HG03521 (cell line): ENCODE measurements at regions not wholly inside any gene's neighbourhood (a gene's known extent, or its start where the extent isn't known, plus 50 kb on each side); places are given as distances from the start of the nearest gene placed in this dataset.

ENCODE experiments used
- ATAC-seq: cut with Tn5 transposase; IDR thresholded peaks from one replicate; pipeline ENCODE4 v1.9.1; 2021; ENCODE audit warnings: mild to moderate bottlenecking, moderate library complexity; ENCODE audit not compliant: unreplicated experiment

DNA sequence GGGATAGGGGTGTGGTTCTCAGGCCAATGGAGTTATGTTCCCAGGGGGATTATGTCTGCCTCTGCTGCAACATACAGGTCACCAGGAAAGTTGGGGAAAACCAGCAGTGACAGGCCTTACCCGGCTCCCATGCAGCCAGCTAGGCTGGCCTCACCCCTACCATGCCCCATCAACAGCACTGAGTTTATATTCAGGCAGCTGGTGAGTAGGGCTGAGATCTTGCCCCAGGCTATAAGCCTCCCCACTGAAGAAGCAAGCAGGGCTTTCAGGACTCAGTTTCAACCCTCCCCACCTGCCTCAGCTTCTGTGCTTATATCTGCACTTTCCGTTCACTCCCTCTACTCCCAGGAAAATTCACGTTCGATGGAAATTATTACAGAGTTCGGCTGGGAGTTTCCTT, 122.4 kb upstream of the PGRMC2 start:
- ATAC-seq: no peak

GRCh38 chr4:128403586-128403985, 116.0 kb upstream of the PGRMC2 start:
- no peak for ATAC-seq

DNA sequence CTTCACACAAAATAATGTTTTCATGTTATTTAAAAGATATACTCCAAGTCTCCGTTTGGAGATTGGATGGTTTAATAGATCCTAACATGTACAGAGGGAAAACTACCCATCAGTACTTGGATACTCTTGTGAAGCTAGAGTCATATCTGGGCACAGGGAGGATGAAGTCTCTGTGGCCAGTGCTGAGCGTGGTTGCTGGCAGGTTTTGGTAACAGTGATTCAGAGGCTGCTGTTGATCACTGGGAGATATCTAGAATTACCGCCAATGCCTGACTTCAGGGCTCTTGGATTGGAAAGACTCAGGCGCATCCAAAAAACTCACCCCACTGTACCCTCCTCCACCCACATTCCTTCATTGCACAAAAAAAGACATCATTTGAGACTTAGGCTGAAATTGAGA, 107.2 kb upstream of the PGRMC2 start:
- ATAC-seq: no peak

- peak; percentile 63 for ATAC-seq
Observed at GRCh38 chr4:128393101-128393704, 105.6 kb upstream of the PGRMC2 start.

- ATAC-seq: no peak
Observed at GRCh38 chr4:128390475-128390996, 102.9 kb upstream of the PGRMC2 start.

GRCh38 chr4:128388796-128389195, 101.2 kb upstream of the PGRMC2 start:
- ATAC-seq: no peak

- no peak for ATAC-seq
Observed at GRCh38 chr4:128388352-128388630, 100.7 kb upstream of the PGRMC2 start.

DNA sequence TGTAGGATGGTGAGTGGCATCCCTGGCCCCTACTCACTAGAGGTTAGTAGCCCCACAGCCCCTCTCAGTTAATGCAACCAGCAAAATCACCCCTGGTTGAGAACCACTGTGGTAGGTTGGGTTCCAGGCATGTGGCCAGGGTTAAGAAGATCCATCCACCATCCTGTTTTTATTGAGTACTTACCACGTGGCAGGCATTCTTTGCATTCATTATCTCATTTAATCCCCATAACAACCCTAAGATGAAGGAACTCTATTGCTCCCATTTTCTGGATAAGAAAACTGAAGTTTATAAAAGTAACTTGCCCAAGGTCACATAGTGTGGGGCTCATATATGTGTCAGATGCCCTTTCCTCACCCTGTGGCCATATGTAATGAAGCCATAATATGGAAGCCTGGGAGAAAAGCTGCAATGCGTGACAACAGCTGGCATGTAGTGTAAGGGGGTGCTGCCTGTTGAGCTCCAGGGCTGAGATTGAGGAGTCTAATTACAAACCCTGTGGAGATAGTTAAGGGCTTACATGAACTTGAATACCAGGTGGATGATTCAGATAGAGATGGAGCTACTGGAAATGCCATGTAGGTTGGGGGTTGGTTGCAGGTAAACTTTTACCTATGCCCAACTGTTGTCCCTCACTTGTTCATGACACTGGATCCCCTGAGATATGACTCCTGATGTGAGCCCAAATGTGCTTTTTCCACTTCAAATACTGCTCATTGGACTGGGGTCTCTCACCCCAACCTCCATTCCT, 100.2 kb upstream of the PGRMC2 start:
- ATAC-seq: no peak

GRCh38 chr4:128386761-128387599, 99.4 kb upstream of the PGRMC2 start:
- ATAC-seq: no peak

- no peak for ATAC-seq
Observed at GRCh38 chr4:128385683-128386304, 98.2 kb upstream of the PGRMC2 start.

- ATAC-seq: no peak
Observed at GRCh38 chr4:128384765-128385598, 97.4 kb upstream of the PGRMC2 start.

DNA sequence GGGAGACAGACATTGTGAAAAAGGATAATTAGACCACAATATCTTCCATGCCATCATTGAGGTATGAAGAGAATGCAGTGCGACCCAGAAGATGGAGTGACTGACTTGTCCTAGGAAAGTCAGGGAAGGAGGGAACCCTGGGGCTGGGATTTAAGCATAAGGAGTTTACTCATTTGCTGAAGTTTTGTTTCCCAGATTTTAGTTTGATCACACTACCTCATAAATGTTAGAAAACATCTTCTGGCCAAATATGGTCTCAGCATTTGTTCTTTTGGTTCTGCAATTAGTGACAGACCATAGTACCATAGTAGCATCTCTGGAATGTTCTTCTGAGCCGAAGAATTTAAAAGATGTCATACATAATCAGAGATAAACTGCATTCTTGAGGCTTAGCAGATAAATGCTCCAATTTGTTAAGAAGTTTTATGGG, 96.5 kb upstream of the PGRMC2 start:
- no peak for ATAC-seq

GRCh38 chr4:128381748-128382559, 94.3 kb upstream of the PGRMC2 start:
- ATAC-seq: no peak

- no peak for ATAC-seq
Observed at GRCh38 chr4:128380306-128380705, 92.7 kb upstream of the PGRMC2 start.

DNA sequence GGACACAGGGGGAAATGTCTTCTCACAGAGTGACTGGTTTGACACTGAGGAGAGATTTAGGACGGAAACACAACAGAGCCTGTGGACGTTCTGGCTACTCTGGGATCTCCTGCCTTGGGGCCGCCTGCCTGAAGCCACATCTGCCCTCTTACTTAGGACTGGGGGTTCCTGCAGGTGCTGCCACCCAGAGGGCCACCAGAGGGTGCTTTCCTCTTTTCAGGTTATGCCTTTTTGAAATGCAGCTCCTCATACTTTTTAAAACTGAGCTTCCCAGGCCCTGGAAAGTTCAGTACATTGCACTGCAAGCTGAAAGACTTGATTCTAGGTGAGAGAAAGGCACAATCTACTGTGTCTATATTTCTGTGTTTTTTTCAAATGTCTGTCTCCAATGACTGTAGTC, 92.2 kb upstream of the PGRMC2 start:
- ATAC-seq: no peak

GRCh38 chr4:128378668-128379067, 91.1 kb upstream of the PGRMC2 start:
- ATAC-seq: no peak

GRCh38 chr4:128376958-128377357, 89.3 kb upstream of the PGRMC2 start:
- no peak for ATAC-seq

DNA sequence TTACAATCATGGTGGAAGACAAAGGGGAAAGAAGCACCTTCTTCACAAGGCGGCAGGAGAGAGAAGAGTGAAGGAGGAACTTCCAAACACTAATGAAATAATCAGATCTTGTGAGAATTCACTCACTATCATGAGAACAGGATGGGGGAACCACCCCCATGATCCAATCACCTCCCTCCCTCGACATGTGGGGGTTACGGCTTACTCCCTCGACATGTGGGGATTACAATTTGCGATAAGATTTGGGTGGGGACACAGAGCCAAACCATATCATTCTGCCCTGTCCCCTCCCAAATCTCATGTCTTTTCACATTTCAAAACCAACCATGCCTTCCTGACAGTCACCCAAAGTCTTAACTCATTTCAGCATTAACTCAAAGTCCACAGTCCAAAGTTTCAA, 88.7 kb upstream of the PGRMC2 start:
- no peak for ATAC-seq

- ATAC-seq: no peak
Observed at GRCh38 chr4:128373628-128374027, 86.0 kb upstream of the PGRMC2 start.

DNA sequence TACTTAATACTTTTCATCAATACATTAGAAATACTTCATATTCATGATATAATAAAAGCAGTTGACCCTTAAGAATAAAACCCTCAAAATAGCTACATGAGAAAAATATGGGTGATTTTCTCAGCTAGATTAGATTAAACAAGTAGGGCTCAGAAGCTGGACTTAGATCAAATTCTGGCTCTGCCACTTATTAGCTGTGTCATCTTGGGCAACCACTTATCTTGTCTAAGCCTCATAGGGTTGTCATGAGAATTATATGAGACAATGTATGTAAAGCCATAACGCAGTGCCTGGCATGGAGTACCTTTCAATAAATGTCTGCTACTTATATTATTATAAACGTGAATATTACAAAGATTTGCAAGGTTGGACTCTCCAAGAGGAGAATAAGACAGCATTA, 84.3 kb upstream of the PGRMC2 start:
- ATAC-seq: no peak
